C1 segment of cervical spinal cord (tissue), 14 donors: ENCODE measurements at regions not wholly inside any gene's neighbourhood (a gene's known extent, or its start where the extent isn't known, plus 50 kb on each side); places are given as distances from the start of the nearest gene placed in this dataset.
A peak's percentile ranks its signal among the peaks of the same experiment; 100 is the strongest.
"Not testable (repeated sequence)": the region's sequence is repeated elsewhere in the genome, so short reads cannot be mapped to it uniquely, and the experiment has no call there.

Source experiments
- DNase-seq, 14 donors: peaks; one replicate each; lab custom pipeline; 2025; lab: John Stamatoyannopoulos, UW

DNA sequence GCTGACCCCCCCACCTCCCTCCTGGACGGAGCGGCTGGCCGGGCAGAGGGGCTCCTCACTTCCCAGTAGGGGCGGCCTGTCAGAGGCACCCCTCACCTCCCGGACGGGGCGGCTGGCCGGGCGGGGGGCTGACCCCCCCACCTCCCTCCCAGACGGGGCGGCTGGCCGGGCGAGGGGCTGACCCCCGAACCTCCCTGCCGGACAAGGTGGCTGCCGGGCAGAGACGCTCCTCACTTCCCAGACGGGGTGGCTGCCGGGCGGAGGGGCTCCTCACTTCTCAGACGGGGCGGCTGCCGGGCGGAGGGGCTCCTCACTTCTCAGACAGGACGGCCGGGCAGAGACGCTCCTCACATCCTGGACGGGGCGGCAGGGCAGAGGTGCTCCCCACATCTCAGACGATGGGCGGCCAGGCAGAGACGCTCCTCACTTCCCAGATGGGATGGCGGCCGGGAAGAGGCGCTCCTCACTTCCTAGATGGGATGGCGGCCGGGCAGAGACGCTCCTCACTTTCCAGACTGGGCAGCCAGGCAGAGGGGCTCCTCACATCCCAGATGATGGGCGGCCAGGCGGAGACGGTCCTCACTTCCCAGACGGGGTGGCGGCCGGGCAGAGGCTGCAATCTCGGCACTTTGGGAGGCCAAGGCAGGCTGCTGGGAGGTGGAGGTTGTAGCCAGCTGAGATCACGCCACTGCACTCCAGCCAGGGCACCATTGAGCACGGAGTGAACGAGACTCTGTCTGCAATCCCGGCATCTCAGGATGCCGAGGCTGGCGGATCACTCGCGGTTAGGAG, 66.2 kb upstream of the PAPPA2 start:
- not testable (repeated sequence) for DNase-seq

DNA sequence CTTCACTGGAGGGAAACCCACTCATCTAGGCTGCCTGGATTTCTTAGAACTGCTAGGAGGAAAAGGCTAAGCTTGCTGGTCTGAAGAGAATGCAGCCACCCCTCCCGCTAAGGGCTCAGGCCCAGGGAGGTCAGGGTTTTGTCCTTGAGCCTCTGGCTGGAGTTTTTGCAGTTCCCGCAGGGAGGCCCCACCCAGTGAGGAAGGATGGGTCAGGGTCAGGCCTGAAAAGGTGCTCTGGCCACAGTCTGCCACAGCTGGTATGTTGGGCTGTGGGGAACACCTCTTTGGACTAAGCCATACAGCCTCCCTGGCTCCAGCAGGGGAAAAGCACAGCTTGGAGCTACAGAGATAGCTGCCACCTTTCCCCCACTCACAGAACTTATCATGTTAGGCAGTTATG, 71.4 kb upstream of the PAPPA2 start:
- DNase-seq = no peak

DNA sequence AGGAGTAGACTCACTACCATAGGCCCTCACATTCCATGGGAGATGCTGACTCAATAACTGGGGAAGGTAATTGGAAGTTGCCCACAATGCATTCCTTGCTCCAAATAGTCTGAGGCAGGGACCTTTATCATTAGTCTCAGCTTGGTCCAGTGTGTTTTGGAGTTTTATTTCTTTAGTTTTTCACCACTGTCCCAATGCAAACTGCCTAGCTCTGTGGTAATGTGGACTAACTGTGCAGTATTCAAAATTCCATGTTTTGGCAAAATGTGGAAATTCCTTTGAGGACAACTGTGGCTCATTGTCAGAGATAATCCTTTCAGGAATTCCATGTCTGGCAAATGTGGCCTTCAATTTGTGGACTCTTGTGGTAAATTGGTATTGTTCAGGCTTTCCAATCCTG, 78.1 kb upstream of the PAPPA2 start:
- no peak for DNase-seq

DNA sequence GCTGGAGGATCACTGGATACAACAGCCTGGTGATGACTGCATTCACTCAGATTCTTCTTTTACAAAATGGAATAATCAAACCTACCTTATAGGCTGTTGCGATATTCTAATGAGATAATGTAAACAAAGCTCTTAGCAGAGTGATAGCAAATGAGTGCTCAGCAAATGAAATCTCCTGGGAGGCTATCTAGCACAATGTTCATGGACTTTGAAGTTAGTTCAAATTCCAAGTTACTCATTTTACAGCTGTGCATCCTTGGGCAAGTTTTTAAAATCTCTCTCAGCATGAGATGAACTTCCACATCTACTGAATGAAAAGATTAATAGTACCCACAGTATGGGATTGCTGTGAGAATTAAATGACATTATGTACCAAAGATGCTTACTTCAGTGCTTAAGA, 80.8 kb upstream of the PAPPA2 start:
- DNase-seq = no peak

DNA sequence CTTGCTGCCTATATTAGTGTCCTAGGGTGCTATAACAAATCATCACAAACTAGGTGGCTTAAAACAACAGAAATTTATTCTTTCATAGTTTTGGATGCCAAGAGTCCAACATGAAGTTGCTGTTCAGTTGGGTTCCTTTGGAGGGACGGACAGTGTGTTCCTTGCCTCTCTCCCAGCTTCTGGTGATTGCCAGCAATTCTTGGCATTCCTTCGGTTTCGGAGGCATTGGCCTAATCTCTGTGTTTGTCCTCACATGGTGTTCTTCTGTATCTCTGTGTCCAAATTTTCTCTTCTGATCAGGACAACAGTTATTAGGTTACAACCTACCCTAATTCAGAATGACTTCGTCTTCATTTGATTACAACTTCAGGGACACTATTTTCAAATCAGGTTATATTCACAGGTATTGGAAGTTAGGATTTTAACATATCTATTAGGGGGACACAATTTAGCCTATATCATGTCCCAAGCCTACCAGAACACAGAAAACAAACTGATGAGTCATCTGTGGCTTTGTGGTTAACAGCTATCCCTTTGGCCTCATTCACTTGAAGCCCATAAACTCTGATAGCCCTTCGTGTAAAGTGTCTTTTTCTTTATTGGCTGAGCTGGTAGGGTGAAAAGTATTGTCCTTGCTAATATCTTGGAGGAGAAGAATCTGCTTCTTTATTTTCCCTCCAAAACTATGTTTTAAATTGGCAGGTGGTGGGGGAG, 83.2 kb upstream of the PAPPA2 start:
- no peak for DNase-seq

DNA sequence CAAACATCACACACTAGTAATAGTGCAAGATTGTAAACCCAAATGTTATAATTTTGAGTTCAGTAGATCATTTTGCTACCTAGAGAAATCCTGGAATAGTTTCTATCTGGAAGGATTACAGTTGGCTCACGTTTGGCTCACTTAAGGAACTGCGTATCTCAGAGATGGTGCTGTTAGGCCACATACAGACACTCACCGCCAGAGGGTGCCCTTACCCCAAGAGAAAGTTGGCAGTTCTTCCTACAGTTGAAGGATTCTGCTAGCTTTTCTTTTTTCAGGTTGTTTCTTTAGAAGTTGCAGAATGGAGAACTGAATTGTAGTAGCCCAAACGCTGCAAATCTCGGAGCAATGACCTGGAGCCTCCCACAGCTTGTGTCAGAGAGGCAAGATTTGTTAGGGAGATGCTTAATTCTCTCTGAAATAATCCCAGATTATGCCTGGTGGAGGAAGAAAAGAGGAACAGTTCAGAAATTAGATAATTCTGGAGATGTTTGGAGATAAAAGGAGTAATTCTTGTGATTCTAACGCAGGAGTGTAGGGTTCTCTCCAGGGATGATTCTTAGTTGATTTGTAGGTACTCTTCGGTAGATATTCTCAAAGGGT, 87.9 kb upstream of the PAPPA2 start:
- peak in 11 of 14 donors; percentile 1 to 54 (median 18) for DNase-seq

DNA sequence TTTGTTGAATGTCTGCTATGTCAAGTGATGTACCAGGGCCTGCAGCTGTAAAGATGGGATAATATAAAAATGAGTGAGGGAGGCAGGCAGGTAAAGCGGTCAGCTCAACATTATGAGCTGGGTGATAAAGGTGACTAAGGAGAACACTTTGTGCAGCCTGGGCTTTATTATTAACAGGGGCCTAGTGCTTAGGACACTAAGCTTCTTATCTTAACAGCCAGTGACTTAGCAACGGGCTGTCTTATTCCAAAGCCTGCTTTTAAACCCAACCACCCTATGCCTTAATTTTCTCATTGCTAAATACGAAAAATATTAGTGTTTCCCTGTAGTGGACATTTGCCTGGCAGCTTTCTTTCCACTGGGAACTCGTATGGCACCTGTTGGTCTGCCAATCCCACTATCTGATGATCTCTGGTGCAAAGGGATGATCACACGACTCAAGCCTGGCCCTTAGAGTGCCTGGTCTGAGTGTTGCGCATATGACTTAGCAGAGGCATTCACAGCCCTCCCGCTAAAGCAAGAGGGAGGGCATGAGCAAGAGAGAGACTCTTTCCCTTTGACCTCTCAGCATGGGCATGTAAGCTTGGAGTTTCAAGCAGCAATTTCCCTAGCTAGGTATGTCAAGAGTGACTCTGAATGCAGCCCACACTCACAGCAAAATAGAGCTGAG, 98.6 kb upstream of the PAPPA2 start:
- DNase-seq = no peak

DNA sequence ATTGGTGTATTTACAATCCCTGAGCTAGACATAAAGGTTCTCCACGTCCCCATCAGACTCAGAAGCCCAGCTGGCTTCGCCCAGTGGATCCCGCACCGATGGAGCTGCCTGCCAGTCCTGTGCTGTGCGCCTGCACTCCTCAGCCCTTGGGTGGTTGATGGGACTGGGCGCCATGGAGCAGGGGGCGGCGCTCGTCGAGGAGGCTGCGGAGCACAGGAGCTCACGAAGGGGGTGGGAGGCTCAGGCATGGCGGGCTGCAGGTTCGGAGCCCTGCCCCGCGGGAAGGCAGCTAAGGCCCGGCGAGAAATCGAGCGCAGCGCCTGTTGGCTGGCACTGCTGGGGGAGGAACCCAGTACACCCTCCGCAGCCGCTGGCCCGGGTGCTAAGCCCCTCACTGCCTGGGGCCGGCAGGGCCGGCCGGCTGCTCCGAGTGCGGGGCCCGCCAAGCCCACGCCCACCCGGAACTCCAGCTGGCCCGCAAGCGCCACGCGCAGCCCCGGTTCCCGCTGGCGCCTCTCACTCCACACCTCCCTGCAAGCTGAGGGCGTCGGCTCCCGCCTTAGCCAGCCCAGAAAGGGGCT, 113.8 kb upstream of the PAPPA2 start:
- DNase-seq = not testable (repeated sequence)

DNA sequence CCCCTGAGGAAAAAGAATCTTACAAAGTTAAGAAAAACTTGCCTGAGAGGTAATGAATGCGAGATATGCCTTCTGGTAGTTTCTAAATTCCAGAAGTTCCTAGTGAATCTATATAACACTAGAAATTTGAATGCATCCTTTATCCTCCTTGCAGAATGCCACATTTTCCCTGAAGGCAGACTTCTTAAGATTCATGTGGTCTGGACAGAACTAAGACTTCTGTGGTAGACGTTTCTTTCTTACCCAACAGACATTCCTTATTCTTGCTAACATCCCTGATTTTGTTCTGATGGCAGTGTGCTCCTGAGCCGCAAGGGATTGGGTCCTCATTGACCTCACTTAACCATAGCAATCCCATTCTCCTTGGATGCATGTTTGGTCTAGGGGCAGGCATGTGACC, 121.3 kb upstream of the PAPPA2 start:
- DNase-seq = no peak

DNA sequence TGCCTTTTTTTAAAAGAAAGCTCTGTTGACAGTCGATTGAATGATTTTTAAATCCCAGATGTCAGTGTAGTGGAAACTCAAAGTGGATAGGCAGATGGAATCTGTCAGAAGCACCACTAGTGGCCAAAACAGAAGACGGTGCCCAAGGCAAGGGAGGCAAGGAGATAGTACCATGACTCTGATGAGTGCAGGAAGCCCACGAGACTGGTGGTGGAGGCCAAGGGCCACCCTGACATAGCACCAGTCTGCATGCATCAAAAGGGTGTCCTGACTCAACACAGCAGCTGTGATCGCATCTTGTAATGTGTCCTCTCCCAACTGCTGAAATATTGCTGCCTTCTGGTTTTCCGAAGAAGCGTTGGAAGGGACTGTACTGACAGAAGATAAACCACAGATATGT, 124.1 kb upstream of the PAPPA2 start:
- no peak for DNase-seq

DNA sequence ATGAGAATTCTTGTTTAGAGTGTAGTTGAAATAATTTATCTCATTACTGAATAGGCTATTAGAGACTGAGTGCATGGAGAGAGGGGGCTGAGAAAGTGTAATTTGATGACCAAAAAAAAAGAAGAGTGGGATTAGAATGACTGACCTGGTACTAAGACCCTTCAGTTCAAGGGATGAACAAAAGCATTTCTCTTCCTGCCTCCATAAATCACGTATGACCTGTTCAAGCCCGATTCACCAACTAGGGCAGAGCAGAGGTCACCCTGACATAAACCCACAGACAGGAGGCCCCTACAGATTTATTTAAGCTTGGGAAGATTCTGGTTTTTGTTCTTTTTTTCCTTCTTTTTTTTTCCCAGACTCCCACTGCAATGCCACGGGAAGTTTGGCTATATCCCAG, 123.7 kb upstream of the COP1 start:
- DNase-seq = no peak

DNA sequence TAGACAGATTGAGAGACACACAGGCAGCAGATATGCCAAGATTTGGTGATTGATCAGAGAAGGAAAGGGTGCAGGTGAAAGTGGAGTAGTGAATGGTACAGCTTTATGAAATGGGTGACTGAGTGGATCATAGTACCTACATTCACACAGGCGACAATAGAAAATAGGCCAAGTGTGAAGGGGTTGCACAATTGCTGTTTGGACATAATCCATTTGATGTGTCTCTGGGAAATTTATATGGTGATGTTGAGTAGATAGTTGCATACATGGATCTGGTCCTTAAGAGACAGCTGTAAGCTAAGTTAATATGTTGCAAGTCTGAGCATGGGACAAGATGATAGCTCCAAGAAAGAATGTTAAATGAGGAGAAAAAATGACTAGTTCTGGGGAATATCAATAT, 118.6 kb upstream of the COP1 start:
- DNase-seq = no peak

DNA sequence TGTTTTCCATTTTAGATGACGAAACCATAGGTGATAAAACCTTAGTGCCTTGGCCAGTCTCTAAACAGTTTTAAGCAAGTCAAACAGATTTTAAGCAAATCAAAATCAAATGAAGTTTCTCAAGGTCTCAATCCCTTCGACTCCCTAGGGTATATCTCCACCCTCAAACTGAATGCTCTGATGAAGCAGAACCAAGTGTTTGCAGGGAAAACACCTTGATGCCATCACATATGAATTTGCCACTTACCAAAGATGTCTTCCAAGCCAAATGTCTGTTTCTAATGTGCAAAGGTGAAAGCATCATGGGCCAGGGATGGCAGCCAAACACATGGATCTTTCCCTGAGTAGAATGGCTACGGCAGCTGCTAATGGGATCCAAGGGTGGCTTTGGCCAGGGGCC, 116.4 kb upstream of the COP1 start:
- no peak for DNase-seq

DNA sequence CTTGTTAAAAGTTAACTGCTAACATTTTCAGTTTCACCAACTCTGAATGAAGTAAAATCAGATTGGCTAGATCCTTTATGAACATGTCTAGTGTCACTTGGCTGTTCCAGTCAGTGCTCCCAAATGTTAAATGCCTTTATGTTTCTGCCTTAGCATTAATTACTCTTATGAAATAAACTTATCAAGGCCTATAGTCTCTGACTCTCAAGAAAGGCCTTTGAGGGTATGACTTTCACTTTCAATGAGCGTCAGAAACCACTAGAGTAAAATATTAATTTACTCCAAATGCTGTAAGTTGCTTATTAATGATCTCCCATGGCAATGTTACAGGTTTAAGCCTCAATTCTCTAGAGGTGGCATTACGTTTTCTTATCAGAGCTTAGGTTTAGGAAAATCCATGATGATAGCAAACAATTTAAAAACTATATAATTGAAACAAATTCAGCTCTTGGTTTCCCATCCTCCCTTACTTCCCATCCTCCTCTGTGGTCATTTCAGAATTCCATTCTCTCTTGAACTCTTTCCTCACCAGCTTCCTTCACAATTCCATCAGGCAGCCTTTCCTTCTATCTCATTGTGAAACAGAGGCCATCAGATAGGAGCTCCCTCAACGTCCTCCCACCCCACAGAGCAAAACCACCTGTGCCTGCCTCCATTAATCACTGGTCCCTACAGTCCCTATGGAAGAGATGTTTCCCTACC, 108.6 kb upstream of the COP1 start:
- DNase-seq = no peak

DNA sequence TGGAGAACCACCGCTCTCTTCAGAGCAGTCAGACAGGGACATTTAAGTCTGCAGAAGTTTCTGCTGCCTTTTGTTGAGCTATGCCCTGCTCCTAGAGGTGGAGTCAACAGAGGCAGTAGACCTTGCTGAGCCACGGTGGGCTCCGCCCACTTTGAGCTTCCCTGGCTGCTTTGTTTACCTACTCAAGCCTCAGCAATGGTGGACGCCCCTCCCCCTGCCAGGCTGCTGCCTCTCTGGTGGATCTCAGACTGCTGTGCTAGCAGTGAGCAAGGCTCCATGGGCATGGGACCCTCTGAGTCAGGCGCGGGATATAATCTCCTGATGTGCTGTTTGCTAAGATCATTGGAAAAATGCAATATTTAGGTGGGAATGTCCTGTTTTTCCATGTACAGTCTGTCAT, 89.5 kb upstream of the COP1 start:
- DNase-seq = not testable (repeated sequence)

DNA sequence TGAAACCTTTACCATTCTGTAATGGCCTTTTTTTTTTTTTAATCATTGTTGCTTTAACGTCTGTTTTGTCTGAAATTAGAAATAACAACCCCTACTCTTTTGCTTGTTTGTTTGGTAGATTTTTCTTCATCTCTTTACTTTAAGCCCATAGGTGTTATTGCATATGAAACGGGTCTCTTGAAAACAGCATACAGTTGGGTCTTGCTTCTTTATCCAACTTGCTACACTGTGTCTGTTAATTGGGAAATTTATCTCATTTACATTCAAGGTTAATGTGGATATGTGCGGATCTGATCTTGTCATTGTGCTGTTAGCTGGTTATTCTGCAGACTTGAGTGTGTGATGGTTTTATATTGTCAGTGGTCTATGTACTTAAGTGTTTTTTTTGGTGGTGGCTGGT, 78.9 kb upstream of the COP1 start:
- no peak for DNase-seq

DNA sequence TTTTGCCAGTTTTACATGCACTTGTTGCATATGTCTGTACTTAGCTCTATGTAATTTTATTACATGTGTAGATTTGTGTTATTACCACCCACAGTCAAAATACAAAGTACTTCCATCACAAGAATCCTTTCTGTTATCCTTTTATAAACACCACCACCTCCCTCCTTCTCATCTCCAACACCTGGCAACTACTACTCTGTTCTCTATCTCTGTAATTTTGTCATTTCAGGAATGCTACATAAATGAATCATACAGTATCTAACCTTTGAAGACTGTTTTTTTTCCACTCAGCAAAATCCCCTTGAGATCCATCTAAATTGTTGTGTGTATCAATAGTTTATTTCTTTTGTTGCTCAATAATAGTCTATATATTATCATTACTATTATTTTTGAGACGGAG, 64.5 kb upstream of the COP1 start:
- DNase-seq = no peak
